Stomach (tissue), 4 donors: ENCODE measurements at regions not wholly inside any gene's neighbourhood (a gene's known extent, or its start where the extent isn't known, plus 50 kb on each side); places are given as distances from the start of the nearest gene placed in this dataset.

Source experiments
- EP300 ChIP-seq: sonication (generic); formaldehyde crosslinking; IDR thresholded peaks from one replicate; pipeline ENCODE4 v1.6.1; 2017; ENCODE audit warnings: antibody characterized with exemption
- TF ChIP-seq, protein P1 (sequence below), 7 experiments: fragments of 450-650 bp in 4 of 7; fragments of 200-600 bp in 3 of 7; sonication (generic) in 3 of 7; IDR thresholded peaks; one replicate each; pipeline ENCODE4 v1.5.1; 2016 to 2019; ENCODE audit warnings: antibody characterized with exemption in 7 of 7, control low read depth in 2 of 7, mild to moderate bottlenecking in 1 of 7

DNA sequence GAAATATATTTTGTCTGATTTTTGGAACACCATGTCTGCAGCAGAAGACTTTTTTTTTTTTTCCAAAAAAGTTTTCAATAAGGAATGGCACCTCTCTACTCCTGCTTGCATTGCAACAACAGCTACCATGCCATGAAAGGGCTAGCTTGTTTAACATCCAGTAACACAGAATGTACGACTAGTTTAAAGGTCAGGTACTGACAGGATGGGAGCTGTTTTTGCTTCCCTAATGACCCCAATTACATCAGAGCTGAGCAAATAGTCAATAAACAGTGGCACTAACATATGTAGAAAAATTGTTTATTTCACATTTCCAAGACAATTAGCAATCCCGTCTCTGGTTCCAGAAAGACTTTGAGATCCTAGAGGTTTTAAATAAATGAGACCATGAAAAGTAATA, 693.8 kb downstream of the NR2F1-AS1 start:
- no peak for TF ChIP-seq EP300
- TF ChIP-seq, protein P1, sequence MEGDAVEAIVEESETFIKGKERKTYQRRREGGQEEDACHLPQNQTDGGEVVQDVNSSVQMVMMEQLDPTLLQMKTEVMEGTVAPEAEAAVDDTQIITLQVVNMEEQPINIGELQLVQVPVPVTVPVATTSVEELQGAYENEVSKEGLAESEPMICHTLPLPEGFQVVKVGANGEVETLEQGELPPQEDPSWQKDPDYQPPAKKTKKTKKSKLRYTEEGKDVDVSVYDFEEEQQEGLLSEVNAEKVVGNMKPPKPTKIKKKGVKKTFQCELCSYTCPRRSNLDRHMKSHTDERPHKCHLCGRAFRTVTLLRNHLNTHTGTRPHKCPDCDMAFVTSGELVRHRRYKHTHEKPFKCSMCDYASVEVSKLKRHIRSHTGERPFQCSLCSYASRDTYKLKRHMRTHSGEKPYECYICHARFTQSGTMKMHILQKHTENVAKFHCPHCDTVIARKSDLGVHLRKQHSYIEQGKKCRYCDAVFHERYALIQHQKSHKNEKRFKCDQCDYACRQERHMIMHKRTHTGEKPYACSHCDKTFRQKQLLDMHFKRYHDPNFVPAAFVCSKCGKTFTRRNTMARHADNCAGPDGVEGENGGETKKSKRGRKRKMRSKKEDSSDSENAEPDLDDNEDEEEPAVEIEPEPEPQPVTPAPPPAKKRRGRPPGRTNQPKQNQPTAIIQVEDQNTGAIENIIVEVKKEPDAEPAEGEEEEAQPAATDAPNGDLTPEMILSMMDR (IDR thresholded peaks at IDR 0.05): no peak
